PC-9 (cell line): ENCODE measurements at regions not wholly inside any gene's neighbourhood (a gene's known extent, or its start where the extent isn't known, plus 50 kb on each side); places are given as distances from the start of the nearest gene placed in this dataset.
A peak's percentile ranks its signal among the peaks of the same experiment; 100 is the strongest.

ENCODE experiments used
- BruUV-seq: library from RNA; stranded (reverse); fragments of 400-500 nt; replicated peaks from 2 replicates; lab custom pipeline; 2021; lab: Mats Ljungman, UMichigan
- CTCF ChIA-PET: fragments of 300-600 bp; sonication (Branson Sonifier 250); formaldehyde crosslinking; loops from one replicate; lab custom pipeline; 2022; ENCODE audit warnings: antibody characterized with exemption; lab: Charles Lee
- POLR2A ChIA-PET: fragments of 300-600 bp; sonication (Branson Sonifier 250); formaldehyde crosslinking; loops from one replicate; lab custom pipeline; 2022; ENCODE audit warnings: antibody characterized with exemption; ENCODE audit not compliant: unreplicated experiment; lab: Charles Lee
- DNase-seq, 2 experiments: peaks; one replicate each; pipeline versions ENCODE4 v3.0.0 to v3.0.0-alpha.2; 2015 to 2022; ENCODE audit warnings: mixed read lengths in 1 of 2
- H2AFZ ChIP-seq: fragments of 200-600 bp; sonication (generic); 2 replicates; pipeline ENCODE4 v1.8.1; 2017; ENCODE audit warnings: antibody characterized with exemption
- H3F3A ChIP-seq: fragments of 200-600 bp; sonication (generic); 2 replicates; pipeline ENCODE4 v1.8.1; 2017; ENCODE audit warnings: antibody characterized with exemption, mild to moderate bottlenecking, low read depth; ENCODE audit not compliant: insufficient read depth
- H3K27ac ChIP-seq: fragments of 200-600 bp; sonication (generic); 2 replicates; pipeline ENCODE4 v1.6.1; 2016; ENCODE audit warnings: mixed run types
- H3K27me3 ChIP-seq: fragments of 200-600 bp; sonication (generic); 2 replicates; pipeline ENCODE4 v1.6.1; 2016; ENCODE audit warnings: low read depth, mixed run types; ENCODE audit not compliant: insufficient read depth
- H3K36me3 ChIP-seq: fragments of 200-600 bp; sonication (generic); 2 replicates; pipeline ENCODE4 v1.6.1; 2016; ENCODE audit warnings: low read depth, mixed run types
- H3K4me1 ChIP-seq: fragments of 200-600 bp; sonication (generic); replicated peaks from 2 replicates; pipeline ENCODE4 v1.6.1; 2016; ENCODE audit warnings: mixed run types; ENCODE audit not compliant: insufficient read depth
- H3K4me2 ChIP-seq: fragments of 200-600 bp; sonication (generic); 2 replicates; pipeline ENCODE4 v1.6.1; 2017; ENCODE audit warnings: mixed run types
- H3K4me3 ChIP-seq: fragments of 200-600 bp; sonication (generic); 2 replicates; pipeline ENCODE4 v1.6.1; 2016; ENCODE audit warnings: mixed run types
- H3K79me2 ChIP-seq: fragments of 200-600 bp; sonication (generic); 2 replicates; pipeline ENCODE4 v1.6.1; 2017; ENCODE audit warnings: low read depth, mixed run types
- H3K9me2 ChIP-seq: fragments of 200-600 bp; sonication (generic); 2 replicates; pipeline ENCODE4 v1.8.1; 2017; ENCODE audit warnings: mild to moderate bottlenecking; ENCODE audit not compliant: insufficient read depth
- H3K9me3 ChIP-seq: fragments of 200-600 bp; sonication (generic); 2 replicates; pipeline ENCODE4 v1.8.1; 2016; ENCODE audit warnings: low read depth; ENCODE audit not compliant: insufficient read depth
- H4K20me1 ChIP-seq: fragments of 200-600 bp; sonication (generic); 2 replicates; pipeline ENCODE4 v1.8.1; 2017; ENCODE audit not compliant: insufficient read depth
- EZH2 ChIP-seq: fragments of 200-600 bp; sonication (generic); IDR thresholded peaks from 2 replicates; pipeline ENCODE4 v1.8.0; 2017; ENCODE audit warnings: antibody characterized with exemption, low read depth
- intact Hi-C: fragments of 100-400 bp; cut with micrococcal nuclease; formaldehyde crosslinking; loops from one replicate; pipeline ENCODE4 v1.10.0; 2022; ENCODE audit not compliant: unreplicated experiment
- TF ChIP-seq, protein P1 (sequence below): fragments of 200-600 bp; sonication (generic); conservative IDR thresholded peaks from 2 replicates; pipeline ENCODE4 v1.6.1; 2017; ENCODE audit warnings: mixed run types, antibody characterized with exemption, mild to moderate bottlenecking, moderate library complexity

DNA sequence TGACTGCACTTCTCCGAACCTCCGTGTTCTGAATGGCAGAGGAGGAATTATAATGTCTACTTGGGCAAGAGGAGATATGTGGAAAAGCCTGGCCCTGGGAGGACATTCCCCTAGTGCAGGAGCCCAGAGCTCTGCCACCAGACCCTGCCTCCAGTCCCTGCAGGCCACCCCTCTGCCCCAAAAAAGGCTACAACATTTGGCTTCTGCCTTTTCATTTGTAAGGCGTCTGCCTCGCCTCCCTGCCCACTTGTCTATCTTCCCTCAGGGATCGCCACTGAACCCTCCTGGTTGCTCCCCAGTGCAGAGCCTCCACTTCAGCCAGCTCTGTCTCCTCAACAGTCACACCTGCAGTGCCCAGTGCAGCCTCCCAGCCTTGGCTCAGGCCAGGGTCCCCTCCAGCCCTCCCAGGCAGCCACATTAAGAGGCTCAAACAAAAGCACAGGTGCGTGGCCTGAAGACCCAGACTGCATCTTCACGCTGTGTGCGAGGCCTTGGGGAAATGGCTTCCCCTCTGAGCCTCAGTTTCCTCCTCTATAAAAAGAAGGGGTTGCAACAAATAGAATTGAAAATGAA lies 125.9 kb upstream of the SMAD3 start:
- Histone ChIP-seq H4K20me1 (no peaks in the 10 kb centered on the region), H3K4me3 (no peak overlapping the region), H3K4me1 (no peaks in the 10 kb centered on the region; the same call in 1 of the 2 replicates), H3K4me2 (no peak overlapping the region), H3K36me3 (no peaks in the 10 kb centered on the region), H3K9me3 (peaks cover under 1% of the 10 kb centered on the region; the same call in 1 of the 2 replicates), H3K9me2 (no peaks in the 10 kb centered on the region), H3K79me2 (no peaks in the 10 kb centered on the region), H3K27ac (no peak overlapping the region), H3K27me3 (no peaks in the 10 kb centered on the region), H3F3A (no peaks in the 10 kb centered on the region), H2AFZ (no peak overlapping the region)
- TF ChIP-seq EZH2 = no peak
- TF ChIP-seq, protein P1, sequence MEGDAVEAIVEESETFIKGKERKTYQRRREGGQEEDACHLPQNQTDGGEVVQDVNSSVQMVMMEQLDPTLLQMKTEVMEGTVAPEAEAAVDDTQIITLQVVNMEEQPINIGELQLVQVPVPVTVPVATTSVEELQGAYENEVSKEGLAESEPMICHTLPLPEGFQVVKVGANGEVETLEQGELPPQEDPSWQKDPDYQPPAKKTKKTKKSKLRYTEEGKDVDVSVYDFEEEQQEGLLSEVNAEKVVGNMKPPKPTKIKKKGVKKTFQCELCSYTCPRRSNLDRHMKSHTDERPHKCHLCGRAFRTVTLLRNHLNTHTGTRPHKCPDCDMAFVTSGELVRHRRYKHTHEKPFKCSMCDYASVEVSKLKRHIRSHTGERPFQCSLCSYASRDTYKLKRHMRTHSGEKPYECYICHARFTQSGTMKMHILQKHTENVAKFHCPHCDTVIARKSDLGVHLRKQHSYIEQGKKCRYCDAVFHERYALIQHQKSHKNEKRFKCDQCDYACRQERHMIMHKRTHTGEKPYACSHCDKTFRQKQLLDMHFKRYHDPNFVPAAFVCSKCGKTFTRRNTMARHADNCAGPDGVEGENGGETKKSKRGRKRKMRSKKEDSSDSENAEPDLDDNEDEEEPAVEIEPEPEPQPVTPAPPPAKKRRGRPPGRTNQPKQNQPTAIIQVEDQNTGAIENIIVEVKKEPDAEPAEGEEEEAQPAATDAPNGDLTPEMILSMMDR = no peak
- intact Hi-C loops = no loop called here
- no TSS peak for BruUV-seq
- ChIA-PET POLR2A (interaction anchor here (0.6 kb wide), 1 partner anchor 625 kb away, joined by 5 read pairs; no protein-coding TSS in a partner anchor), CTCF (no interaction called here)
- DNase-seq = no peak

DNA sequence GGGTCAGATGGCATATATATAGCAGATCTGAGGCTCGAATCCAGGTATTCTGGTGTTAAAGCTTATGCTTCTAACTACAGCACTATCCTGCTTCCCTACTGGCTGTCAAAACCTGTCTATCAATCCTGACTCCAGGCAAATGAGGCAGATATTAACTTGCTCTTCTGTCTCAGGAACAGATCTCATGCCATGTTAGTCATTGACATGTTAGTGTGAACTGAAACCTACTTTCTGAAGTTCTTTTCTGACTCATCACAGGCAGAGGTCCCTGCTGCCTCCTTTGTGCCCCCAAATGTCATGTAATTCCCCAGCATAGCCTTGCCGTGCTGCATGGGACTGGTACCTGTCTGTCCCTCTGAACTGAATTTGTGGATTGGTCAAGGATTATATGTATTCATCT lies 125.0 kb upstream of the SMAD3 start:
- intact Hi-C loops = no loop called here
- Histone ChIP-seq H3K9me2 (no peaks in the 10 kb centered on the region), H3K36me3 (no peaks in the 10 kb centered on the region), H3K79me2 (no peaks in the 10 kb centered on the region), H2AFZ (no peak overlapping the region), H3F3A (no peaks in the 10 kb centered on the region), H3K9me3 (no peaks in the 10 kb centered on the region), H3K4me2 (no peak overlapping the region), H3K27me3 (no peaks in the 10 kb centered on the region), H3K4me3 (no peak overlapping the region), H4K20me1 (no peaks in the 10 kb centered on the region), H3K27ac (no peak overlapping the region), H3K4me1 (no peaks in the 10 kb centered on the region; the same call in 1 of the 2 replicates)
- no peak for TF ChIP-seq EZH2
- TF ChIP-seq, protein P1 = no peak
- CTCF ChIA-PET = no interaction called here
- POLR2A ChIA-PET = no interaction called here
- peak in 1 of 2 experiments; percentile 63 for DNase-seq
- BruUV-seq = no TSS peak

DNA sequence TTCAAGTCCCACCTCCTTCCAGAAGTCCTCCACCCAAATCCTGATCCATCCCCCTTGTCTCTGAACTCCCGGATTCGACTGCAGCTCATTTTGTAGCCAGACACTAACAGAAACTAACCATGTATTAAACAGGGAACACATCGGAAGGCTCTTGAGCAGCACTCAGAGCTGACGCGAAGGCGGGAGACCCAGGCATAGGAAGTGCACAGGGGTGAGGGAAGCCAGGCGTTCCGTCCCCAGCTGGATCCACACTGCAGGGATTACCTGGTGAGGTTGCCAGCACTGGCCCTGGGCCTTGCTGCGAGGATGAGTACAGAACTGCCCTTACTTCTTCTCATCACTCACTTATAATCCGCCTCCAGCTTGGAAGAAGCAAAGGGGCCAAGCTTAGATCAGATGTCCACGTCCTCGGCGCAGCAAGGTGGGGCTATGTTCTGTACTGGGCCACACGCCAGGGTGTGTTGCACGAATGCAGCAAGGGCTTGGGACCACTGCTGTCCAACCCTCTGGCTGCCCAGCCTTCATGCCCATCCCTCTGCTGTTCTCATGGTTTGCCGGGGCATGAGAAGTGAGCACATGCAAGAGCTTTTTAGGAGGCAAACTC lies 124.2 kb upstream of the SMAD3 start:
- BruUV-seq = no TSS peak
- no peak overlapping the region for H3K27ac ChIP-seq
- no peaks in the 10 kb centered on the region for H3K36me3 ChIP-seq
- CTCF ChIA-PET = interaction anchor here (0.8 kb wide), 1 partner anchor 10 kb away, joined by 3 read pairs; no protein-coding TSS in a partner anchor
- no peaks in the 10 kb centered on the region for H3K27me3 ChIP-seq
- no peaks in the 10 kb centered on the region; the same call in 1 of the 2 replicates for H3K4me1 ChIP-seq
- H3K4me3 ChIP-seq = no peak overlapping the region
- no peaks in the 10 kb centered on the region for H4K20me1 ChIP-seq
- H3K4me2 ChIP-seq = no peak overlapping the region
- no peaks in the 10 kb centered on the region for H3K9me2 ChIP-seq
- H3K9me3 ChIP-seq = no peaks in the 10 kb centered on the region
- DNase-seq = no peak
- no peaks in the 10 kb centered on the region for H3K79me2 ChIP-seq
- POLR2A ChIA-PET = no interaction called here
- TF ChIP-seq, protein P1 = no peak
- no peak for TF ChIP-seq EZH2
- intact Hi-C loops = no loop called here
- no peaks in the 10 kb centered on the region for H3F3A ChIP-seq
- H2AFZ ChIP-seq = no peak overlapping the region
